GM18508 (cell line): ENCODE measurements at regions not wholly inside any gene's neighbourhood (a gene's known extent, or its start where the extent isn't known, plus 50 kb on each side); places are given as distances from the start of the nearest gene placed in this dataset.

Source experiments
- ATAC-seq: cut with Tn5 transposase; IDR thresholded peaks from one replicate; pipeline ENCODE4 v1.9.1; 2021; ENCODE audit warnings: moderate number of reproducible peaks; ENCODE audit not compliant: insufficient read depth, unreplicated experiment

DNA sequence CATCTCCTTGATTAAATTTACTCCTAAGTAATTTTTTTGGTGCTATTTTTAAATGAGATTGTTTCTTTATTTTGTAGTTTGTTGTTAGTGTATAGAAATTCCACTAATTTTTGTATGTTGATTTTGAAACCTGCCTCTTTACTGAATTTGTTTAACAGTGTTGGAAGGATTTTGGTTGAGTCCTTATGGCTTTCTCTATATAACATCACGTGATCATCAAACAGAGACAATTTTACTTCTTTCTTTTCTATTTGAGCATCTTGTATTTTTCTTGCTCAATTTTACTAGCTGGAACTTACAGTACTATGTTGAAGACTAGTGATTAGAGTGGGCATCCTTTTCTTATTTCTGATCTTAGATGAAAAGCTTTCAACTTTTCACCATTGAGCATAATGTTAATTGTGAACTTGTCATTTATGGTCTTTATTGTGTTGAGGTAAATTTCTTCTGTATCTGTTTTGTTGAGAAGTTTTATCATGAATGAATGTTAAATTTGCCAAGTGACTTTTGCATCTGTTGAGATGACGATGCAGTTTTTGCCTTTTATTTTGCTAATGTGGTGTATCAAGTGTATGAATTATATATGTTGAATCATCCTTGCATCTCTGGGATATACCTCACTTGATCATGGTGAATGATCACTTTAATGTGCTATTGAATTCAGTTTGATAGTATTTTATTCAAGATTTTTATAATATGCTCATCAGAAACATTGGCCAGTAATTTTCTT is 645.3 kb upstream of the DDX18 start:
- no peak for ATAC-seq

DNA sequence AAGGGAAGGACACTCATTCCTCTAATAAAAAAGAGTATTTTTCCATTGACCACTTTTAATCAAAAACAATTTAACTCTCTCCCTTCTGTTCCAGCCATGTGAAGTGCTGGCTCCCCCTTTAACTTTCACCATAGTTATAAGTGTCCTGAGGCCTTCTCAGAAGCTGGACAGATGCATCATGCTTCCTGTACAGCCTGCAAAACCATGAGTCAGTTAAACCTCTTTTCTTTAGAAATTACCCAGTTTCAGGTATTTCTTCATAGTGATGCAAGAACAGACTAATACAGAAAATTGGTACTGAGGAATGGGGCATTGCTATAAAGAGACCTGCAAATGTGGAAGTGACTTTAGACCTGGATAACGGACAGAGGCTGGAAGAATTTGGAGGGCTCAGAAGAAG is 643.6 kb upstream of the DDX18 start:
- ATAC-seq, result no peak

DNA sequence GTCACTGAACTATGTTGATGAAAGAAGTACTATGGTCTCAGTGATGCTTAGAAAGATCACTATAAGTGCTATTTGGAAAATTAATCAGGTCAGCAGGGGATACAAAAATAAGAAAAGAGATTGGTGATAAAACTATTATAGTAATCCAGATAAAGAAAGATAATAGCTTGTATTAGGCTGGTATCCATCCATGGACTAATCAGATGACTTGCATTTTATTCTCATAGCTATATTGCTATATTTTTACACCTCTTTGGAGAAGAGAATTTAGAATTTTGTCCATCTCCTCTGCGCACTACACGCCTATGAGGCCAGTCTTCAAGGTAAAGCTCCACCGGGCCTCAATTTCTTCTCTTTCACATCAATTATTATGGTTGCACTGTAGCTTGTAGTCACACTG is 635.1 kb upstream of the DDX18 start:
- no peak for ATAC-seq

DNA sequence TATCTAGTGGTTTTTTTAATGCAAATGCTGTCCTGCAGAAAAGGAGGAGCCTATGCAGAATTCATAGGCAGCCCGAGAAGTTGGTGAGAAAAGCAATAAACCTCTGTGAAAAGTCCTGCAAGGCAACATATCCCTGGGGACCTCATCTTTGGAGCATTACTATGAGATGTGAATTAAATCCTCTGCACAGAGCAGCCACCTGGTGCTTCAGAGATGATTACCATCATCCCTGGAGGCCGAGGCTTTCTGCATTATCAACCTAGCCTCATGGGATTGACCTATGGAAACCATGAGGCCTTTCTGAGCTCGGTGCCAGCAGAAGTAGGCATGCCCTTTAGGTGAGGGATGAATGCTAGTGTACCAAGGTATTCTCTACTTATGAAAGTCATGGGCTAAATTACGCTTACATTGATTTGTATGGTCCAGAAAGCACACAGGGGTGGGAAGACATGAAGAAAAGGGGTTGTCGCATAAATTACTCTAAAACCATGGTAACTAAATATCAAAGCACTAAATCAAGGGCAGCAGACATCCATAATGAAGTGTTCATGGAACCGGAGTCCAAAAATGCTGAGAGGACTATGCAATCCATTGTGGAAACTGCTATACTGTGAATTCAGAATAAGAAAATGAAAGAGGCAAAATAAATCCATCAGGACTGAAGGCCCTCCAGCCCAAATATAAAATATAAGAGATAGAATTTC is 623.5 kb upstream of the DDX18 start:
- ATAC-seq, result no peak

DNA sequence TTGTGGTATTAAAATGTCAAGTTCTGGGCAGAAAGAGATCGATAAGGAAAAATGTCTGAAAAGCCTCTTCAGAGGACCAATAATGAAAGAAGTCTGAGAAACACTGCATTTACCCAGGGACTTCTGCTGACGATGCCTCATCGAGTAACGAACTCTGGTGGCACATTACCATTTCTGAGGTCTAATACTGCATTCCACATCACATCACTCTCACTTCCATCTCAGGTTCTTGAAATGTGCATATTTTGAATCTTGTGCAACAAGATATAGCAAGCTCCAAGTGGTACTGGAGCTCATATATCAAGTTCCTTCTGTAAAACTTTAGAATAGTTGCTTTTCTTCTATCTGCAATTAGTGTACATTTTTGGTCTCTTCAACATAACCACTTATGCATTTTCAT is 619.1 kb upstream of the DDX18 start:
- no peak for ATAC-seq

DNA sequence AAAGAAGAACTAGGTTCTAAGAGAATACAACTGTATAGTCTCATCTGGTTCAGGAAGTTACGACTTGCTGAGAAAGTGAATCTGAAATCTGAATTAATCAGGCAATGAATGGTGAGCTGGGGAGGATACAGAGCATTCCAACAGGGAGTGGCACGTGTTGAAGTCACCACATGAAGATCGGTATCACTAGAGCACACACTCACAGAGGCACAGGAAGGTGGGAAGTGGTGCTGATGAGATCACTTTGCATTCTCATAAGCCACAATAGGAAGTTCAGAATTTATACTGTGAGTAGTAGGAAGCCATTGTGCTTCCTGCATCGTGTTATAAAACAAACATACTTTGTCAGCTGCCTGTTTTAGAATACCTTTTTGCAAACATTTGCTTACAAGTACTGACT is 615.0 kb upstream of the DDX18 start:
- no peak for ATAC-seq

DNA sequence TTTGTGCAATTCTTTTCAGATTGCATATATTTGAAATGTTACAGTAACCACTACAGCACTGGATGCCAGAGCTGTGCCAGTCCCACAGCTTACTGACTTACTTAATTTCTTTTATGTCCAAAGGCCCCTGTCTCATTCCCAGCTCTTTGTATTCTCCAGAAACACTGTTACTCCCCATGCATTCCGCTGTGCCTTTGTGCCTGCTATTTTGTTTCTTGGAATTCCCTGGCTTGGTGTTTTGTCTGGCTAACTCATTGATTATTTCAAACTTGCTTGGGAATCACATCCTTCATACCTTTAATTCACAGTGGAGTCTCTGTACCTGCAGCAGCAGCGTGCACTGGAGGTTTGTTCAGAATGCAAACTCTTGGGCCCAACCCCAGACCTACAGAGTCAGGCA is 601.9 kb upstream of the DDX18 start:
- no peak for ATAC-seq

DNA sequence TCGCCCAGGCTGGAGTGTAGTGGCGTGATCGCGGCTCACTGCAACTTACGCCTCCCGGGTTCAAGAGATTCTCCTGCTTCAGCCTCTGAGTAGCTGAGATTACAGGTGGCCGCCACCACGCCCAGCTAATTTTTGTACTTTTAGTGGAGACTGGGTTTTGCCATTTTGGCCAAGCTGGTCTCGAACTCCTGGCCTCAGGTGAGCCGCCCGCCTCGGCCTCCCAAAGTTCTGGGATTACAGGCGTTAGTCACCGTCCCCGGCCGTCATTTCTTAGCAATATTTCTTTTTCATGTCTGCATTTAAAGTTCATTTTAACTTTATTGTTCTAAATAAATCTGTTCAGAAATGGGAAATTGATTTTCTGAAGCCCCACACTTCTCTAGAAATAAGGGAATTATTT is 597.3 kb upstream of the DDX18 start:
- ATAC-seq, result no peak

DNA sequence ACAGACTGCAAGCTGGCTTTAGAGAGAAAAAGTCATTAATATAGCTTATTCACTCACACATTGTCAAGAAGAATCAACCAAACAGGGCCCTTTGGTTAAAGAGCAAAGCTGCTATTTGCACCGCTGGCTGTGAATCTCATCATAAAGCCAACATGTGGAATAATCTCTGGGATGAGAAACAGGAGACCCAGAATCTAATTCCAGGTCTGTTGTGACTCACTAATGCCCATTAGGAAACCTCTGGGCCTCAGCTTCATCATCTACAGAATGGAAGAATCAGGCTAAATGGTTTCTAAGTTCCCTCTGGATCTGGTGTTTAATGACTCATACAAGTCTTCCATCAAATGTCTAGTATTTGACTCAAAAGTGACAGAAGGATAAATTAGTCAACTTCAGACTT is 591.7 kb upstream of the DDX18 start:
- no peak for ATAC-seq

DNA sequence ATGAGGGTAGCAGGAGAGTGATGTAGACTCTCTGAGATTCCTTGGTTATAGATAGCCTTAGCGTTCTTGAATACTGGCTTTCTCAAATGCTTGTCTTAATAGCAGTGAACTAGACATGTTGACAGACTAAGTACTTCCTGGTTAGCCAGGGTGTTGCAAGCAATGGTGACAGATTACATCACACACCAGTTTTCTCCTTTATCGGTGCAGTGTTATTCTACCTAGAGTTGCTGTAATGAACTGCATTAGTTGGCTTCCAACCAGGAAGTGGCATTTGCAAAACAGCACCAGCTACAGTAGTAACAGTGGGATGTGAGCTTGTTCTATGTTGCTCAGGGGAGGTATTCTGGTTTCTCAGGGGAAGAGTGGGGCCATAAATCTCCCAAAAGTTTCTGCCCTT is 582.2 kb upstream of the DDX18 start:
- no peak for ATAC-seq

DNA sequence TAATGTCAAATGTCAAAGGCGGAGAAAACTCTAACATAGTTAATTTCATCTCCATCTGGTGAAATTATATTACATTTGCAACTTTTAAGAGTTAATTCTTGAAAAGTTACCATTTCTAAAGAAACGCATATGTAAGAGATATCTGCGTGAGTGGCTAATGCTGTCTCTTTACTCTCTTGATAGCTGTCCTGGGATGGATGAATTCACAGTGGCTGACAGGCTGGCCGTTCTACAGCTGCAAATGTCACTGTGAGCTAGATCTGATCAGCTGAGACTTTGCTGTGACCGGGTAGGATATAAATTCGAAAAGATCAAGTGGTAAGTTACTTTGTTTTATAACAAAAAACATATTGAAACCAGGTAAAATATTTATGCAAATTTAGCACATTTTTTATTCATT is 557.1 kb upstream of the DDX18 start:
- ATAC-seq, result no peak

DNA sequence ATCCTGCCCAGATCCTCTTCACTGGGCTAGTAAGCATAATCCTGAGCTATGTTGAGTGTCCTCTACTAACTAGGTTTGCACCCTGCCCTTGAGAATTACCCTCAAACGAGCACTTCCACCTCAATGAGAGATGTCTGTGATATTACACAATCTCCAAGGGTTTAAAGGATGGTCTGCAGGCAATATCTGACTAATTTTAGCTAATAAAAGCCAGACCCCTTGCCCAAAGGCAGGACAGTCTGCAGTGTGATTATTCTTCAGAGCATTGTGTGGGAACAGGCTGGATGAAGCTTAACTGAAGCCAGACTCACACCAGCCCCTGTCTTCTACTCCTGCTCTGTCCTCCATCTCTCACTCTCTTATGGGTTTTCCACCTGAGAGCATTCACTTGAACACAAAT is 544.9 kb upstream of the DDX18 start:
- ATAC-seq, result no peak

DNA sequence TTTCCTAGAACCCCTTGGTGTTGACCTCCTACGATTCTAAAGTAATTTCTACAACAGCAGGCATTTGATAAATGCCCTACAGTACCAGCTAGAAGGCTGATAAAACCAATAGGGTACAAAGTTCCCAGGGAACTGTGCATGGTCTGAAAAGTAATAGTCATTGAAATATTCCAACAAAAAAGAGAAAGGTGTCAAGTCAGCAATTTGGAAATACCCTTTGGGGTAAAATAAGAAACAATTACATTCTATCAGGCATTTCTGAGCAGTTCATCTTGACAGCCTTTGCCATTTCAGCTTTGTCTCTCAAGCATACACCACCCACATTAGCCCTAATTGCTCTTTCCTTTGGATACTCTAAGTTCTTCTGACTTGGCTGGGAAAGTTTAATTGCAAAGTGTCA is 542.9 kb upstream of the DDX18 start:
- ATAC-seq, result no peak

DNA sequence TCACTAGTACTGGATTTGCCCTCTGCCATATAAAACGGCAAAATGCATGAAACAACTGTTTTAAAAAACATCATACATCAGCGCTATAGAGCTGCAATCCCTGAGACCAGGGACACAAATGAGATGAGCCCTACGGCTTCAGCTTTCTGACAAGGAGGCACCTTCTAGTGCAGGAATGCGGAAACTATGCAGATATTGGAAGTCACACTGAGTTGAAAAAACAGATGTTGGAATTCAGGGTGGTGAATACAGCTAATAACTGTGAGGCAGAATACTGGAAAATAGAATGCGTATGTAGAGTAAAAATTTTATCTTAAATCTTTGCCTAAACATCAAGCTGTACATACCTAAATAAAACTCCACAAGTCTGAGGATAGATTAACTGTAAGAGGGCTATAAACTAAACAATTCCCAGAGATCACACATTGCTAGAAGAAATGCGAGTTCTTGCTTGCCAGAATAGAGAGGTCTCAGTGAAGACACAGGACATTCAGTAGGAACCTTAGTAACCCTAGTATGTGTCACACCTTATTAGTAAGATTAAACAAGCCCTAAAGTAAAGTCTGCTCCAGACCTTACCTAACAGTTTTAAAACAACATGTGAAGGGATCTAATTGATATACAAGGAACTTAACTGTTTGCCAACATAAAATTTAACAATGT is 541.4 kb upstream of the DDX18 start:
- ATAC-seq, result no peak

DNA sequence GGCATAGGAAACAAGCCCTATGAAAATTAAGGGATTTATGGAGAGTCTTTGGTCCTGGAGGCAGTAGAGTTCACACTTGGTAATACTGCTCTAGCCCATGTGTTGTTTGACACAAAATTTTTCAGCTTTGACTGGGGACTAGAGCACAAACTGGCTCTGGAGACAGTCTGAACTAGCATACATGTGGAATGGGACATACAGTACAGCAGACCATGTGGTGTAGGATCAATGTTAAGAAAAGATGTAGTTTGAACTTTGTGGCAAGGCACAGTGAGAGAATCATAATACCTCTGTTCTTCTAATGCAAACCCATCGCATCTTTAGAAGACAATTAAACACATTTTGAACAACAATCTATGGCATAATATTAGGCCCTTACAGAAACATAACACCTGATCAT is 521.5 kb upstream of the DDX18 start:
- ATAC-seq, result no peak

DNA sequence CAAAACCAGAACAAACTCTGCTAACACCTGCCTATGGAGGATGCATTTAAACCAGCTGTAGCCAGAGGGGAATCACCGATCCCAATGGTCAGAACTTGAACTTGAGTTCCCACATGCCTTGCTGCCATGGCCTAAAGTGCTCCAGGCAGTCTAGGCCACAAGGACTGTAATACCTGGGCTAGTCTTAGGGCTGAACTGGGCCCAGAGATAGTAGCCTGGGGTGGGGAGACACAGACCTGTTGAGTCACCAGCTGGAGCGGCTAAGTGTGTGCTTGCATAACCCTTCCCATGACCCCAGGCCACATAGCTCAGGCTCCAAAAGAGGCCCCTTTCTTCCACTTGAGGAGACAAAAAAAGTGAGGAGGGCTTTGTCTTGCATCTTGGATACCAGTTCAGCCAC is 515.0 kb upstream of the DDX18 start:
- no peak for ATAC-seq

DNA sequence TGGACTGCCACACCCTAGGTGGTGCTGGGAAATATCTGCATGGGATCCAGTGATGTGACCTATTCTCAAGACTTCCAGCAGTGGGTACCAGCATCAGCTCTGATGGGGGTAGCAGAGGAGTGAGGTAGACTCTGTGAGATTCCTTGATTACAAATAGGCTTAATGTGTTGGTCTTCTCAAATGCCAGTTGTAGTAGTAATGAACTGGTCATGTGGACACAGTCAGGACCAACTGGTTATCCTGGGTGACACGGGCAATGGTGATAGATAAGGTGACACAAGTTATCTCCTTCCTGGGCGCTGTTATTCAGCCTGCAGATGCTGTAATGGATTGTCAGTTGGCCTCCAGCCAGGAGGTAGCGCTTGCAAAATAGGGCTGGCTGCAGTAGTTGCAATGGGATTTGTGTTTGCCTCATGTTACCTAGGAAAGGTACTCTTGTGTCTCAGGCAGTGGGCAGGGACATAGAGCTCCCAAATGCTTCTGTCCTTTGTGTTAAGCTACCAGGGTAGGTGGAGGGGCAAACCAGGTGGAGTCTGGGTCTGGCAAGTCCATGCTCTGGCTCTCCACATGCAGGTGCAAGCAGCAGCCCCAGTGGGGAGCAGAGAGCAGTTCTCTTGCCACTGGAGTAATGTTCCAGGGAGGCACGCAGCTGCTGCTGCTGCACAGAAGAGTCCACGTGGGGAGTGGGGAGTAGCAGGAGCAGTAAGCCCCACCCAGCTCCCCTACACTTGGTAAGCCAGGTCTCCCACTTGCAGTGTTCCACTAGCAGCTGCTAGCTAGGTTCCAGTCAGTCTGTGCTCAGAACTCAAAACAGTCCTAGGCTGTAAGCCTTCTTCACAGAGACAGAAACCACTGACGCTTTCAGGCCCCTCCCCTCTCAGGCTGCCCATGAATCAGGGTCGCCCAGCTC is 505.4 kb upstream of the DDX18 start:
- no peak for ATAC-seq

DNA sequence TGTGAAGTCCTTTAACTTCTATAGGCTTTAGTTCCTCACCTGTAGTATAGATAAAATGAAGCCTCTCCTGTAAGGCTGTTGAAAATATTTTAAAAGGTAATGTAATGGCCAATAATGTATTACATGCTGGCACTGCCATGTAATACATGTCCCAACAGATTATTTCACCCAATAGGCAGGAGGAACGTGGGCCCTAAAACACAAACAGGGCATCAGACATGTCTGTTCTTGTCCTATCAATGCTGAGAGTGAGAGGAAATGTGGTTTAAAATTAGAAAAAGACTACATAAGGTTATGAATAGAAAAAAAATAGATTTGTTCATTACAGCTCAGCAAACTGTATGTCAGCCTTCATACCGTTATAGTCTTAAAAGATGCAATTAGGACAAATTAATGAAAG is 492.7 kb upstream of the DDX18 start:
- ATAC-seq, result no peak

DNA sequence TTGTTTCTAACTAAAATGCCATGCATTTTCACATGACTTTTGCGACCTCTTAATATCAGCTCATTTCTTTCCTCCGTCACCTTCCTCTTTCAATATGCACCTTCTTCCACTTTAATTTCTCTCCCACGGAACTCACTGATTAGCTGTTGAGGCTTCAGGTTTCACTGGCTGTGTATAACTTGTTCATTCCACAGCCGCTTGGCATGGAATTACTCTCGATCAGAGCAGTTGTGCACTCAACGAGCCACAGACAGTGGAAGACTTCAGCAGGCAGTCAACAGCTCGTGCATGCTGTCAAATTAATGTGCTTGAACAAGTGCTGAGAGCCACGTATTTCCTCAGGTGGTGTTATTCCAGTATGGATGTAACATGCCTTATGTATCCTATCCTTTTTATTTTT is 491.2 kb upstream of the DDX18 start:
- no peak for ATAC-seq

DNA sequence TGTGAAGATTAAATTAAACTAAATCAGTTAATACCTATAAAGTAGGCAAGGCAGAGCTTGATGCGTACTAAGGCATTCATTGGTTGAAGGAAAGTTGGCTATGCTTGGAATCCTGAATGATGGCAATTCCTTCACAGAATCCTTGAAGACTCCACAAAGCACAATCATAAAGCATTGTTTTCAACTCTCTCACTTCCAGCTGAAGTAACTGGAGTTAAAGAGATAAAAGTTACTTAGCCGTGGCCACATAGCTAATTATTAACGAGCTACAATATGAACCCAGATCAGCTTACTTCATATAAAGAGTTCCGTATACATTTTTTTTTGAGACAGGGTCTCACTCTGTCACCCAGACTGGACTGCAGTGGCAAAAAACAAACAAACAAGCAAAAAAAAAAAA is 483.9 kb upstream of the DDX18 start:
- no peak for ATAC-seq

DNA sequence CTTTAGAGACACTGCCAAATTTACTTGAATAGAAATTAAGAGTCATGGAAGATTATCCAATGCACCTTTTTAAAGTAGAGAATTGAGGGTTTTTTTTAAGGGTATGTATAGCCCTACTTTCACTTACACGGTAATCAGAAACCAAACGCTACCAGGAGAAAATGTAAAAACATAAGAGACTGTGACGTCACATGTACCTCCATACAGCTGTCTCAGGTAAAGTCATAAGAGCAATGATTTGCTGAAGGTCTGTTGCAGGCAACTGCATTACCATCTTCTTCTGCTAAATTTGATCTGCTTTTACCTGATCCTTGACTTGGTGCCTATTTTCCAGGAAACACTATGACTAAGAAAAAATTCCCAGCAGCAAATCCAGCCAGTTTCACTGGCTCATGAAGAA is 478.5 kb upstream of the DDX18 start:
- ATAC-seq, result no peak
